ENCODE measurements at regions not wholly inside any gene's neighbourhood (a gene's known extent, or its start where the extent isn't known, plus 50 kb on each side); places are given as distances from the start of the nearest gene placed in this dataset.

GRCh38 chr2:180716186-180717180, 263.9 kb upstream of the UBE2E3 start:
- TF ChIP-seq CTCF (conservative IDR thresholded peaks at IDR 0.05) = no peak
- no peaks in the 10 kb centered on the region for H3K27me3 Mint-ChIP-seq (ENCODE audit: low read depth)
- Histone ChIP-seq H2BK15ac (ENCODE audit: low read depth, low read length) (no peak overlapping the region), H3T11ph (ENCODE audit: low read length) (no peak overlapping the region), H4K20me1 (ENCODE audit: control insufficient read depth, insufficient read depth, insufficient read length) (no peaks in the 10 kb centered on the region), H3K18ac (ENCODE audit: insufficient read length, low read depth, low read length) (no peak overlapping the region), H2AK5ac (ENCODE audit: insufficient read length, low read length) (no peak overlapping the region), H4K8ac (replicated peaks; ENCODE audit: insufficient read length, low read depth, low read length) (no peak overlapping the region), H4K91ac (ENCODE audit: insufficient read length, low read depth, low read length) (no peak overlapping the region), H2BK5ac (ENCODE audit: insufficient read length, low read length) (no peak overlapping the region), H4K5ac (ENCODE audit: insufficient read length, low read depth, low read length) (no peak overlapping the region), H3K27ac (ENCODE audit: insufficient read length, low read depth, low read length) (no peak overlapping the region), H3K4ac (ENCODE audit: low read depth, low read length) (no peak overlapping the region), H3K23ac (ENCODE audit: insufficient read length, low read depth, low read length) (no peak overlapping the region), H2BK20ac (ENCODE audit: low read depth, low read length, poor library complexity, severe bottlenecking) (no peak overlapping the region), H2BK120ac (ENCODE audit: low read depth, low read length, poor library complexity, severe bottlenecking) (no peak overlapping the region), H3K79me1 (ENCODE audit: insufficient read depth, low read depth, low read length, poor library complexity, severe bottlenecking) (no peaks in the 10 kb centered on the region), H3K23me2 (ENCODE audit: insufficient read length, low read depth, low read length, poor library complexity, severe bottlenecking) (no peaks in the 10 kb centered on the region), H3K4me2 (ENCODE audit: insufficient read depth, insufficient read length, low read length) (no peak overlapping the region), H3K79me2 (ENCODE audit: insufficient read depth, low read length) (no peaks in the 10 kb centered on the region), H3K4me1 (ENCODE audit: insufficient read depth, low read length) (no peaks in the 10 kb centered on the region), H3K9ac (ENCODE audit: extremely low read depth, insufficient read length, low read length) (no peak overlapping the region), H2AFZ (ENCODE audit: low read length) (no peak overlapping the region), H3K9me3 (ENCODE audit: control insufficient read depth, low read depth, low read length) (no peaks in the 10 kb centered on the region), H3K27me3 (ENCODE audit: insufficient read depth, low read length) (no peaks in the 10 kb centered on the region), H3K56ac (ENCODE audit: insufficient read length, low read depth, low read length) (no peak overlapping the region), H3K14ac (ENCODE audit: insufficient read depth, low read length) (no peak overlapping the region), H2BK12ac (ENCODE audit: insufficient read length, low read depth, low read length) (no peak overlapping the region)
- no peak for DNase-seq
- H3K36me3 Mint-ChIP-seq (ENCODE audit: insufficient read depth in 1 of 3, low read depth in 3 of 3) = peaks cover 0 to 9% (median 1%) of the 10 kb centered on the region in 3 experiments; a peak in 3 of 7 replicates
- H3K4me3 Mint-ChIP-seq = no peak overlapping the region
- H3K27ac Mint-ChIP-seq = no peak overlapping the region; a peak in 1 of 7 replicates
- peaks cover 10 to 13% of the 10 kb centered on the region in 2 experiments; a peak in 3 of 5 replicates for H3K9me3 Mint-ChIP-seq
- H3K4me1 Mint-ChIP-seq = no peaks in the 10 kb centered on the region
- no CpG with 5 or more reads among the region's 4 CpGs for WGBS (ENCODE audit: extremely low coverage, insufficient read length, low lambda C conversion rate)

Data from H9 (cell line).